H54 (cell line): ENCODE measurements at regions not wholly inside any gene's neighbourhood (a gene's known extent, or its start where the extent isn't known, plus 50 kb on each side); places are given as distances from the start of the nearest gene placed in this dataset.

Experiments used
- DNase-seq: peaks from one replicate; pipeline ENCODE4 v3.0.0; 2011; ENCODE audit warnings: low spot score, mixed read lengths; ENCODE audit not compliant: insufficient read length
- FAIRE-seq: peaks from 3 replicates; lab custom pipeline; 2011; peaks lifted over from hg19 to GRCh38; lab: Jason Lieb, UNC
- POLR2A ChIP-seq: IDR thresholded peaks from 2 replicates; pipeline ENCODE4 v1.6.1; 2011; ENCODE audit warnings: low read depth, mild to moderate bottlenecking, low read length

GRCh38 chr20:53878262-53879047 lies 191.9 kb downstream of the BCAS1 start:
- no peak for TF ChIP-seq POLR2A
- DNase-seq (no peak), FAIRE-seq (no peak)

- DNase-seq (no peak), FAIRE-seq (no peak)
- TF ChIP-seq POLR2A = no peak
Measured at GRCh38 chr20:53876956-53877355, 193.4 kb downstream of the BCAS1 start.

GRCh38 chr20:53876470-53876869 lies 193.9 kb downstream of the BCAS1 start:
- FAIRE-seq (no peak), DNase-seq (no peak)
- TF ChIP-seq POLR2A = no peak

DNA sequence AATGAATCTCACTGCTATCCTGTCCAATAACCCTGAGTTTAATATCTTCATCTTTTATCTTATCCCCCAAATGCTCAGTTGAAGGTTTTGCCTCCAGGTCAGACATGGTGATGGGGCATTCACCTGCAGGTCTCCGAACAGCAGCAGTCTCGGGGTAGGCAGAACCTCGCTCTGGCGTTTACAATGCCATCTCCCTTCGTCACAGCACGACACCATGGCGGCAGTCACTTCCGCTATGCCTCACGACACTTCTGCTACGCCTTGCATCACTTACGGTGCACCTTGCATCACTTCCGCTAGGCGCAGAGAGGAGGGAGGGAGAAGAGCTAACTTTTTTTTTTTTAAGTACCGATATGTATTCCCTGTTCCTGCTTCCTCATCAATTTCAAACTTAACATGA lies 194.9 kb downstream of the BCAS1 start:
- DNase-seq = no peak
- no peak for FAIRE-seq
- no peak for TF ChIP-seq POLR2A

DNA sequence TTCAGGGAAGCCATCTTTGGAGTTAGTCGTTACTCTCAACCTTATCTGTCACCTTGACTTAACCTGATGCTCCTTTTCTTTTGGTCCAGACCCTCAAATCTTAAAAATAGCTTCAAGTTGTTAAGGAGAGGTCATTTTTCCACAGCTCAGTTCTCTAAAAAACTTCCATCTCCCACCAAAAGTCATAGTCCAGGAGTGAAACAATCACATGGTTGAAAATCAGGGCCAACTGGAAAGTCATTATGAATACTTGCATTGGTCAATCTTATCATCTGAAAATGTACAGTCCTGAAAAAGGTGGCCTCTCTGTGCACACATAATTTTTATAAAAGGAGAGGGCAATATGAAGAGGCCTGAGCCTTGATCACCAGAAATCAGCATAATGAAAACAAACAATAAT lies 195.7 kb downstream of the BCAS1 start:
- FAIRE-seq = no peak
- no peak for TF ChIP-seq POLR2A
- no peak for DNase-seq

DNA sequence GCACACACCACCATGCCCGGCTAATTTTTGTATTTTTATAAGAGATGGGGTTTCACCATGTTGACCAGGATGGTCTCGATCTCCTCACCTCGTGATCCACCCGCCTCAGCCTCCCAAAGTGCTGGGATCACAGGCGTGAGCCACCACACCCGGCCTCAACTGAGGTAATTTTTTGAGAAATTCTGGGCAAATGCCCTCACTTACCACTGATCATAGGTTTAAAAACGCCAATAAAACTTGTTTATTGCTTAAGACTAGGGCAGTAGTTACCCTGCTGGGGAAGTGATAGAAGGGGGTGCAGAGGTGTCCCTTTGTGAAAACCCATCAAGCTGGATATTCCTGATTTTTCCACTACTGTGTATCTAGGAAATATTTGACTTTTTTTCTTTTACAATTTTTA lies 196.3 kb downstream of the BCAS1 start:
- FAIRE-seq (no peak), DNase-seq (no peak)
- no peak for TF ChIP-seq POLR2A

- DNase-seq = no peak
- no peak for FAIRE-seq
- TF ChIP-seq POLR2A = no peak
Measured at GRCh38 chr20:53873230-53873604, 197.2 kb downstream of the BCAS1 start.

DNA sequence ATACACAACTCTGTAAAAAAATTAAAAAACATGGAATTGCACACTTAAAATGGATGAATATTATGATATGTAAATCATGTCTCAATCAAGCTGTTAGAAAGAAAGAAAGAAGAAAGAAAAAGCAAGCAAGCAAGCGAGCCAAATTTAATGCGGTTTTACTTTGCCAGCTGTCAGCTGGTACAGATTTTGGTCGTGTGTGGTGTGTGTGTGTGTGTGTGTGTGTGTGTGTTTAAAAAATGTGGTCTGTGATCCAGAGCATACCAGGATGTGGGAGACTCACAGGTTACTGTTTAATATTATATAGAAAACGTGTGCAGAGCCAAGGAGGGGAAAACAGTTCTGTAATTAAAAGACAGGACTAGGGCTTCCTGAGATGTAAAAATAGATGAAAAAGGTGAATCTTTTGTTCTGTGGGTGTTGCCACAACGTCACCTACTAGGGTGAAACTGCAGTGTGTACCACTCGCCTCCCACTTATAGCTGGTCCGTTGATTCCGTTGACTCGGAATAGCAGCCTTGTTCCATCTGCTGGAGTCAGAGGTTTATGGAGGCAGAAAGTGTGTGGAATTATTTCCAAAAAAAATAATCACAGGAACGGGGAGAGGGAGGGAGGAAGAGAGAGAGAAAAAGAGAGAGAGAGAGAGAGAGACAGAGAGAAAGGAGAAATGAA lies 197.7 kb downstream of the BCAS1 start:
- TF ChIP-seq POLR2A = no peak
- FAIRE-seq = no peak
- DNase-seq = no peak

- FAIRE-seq (no peak), DNase-seq (no peak)
- no peak for TF ChIP-seq POLR2A
Measured at GRCh38 chr20:53872081-53872541, 198.3 kb downstream of the BCAS1 start.

GRCh38 chr20:53871541-53871940 lies 198.9 kb downstream of the BCAS1 start:
- no peak for FAIRE-seq
- DNase-seq = no peak
- no peak for TF ChIP-seq POLR2A

- no peak for FAIRE-seq
- no peak for TF ChIP-seq POLR2A
Measured at GRCh38 chr20:53870426-53871315, 199.7 kb downstream of the BCAS1 start.

DNA sequence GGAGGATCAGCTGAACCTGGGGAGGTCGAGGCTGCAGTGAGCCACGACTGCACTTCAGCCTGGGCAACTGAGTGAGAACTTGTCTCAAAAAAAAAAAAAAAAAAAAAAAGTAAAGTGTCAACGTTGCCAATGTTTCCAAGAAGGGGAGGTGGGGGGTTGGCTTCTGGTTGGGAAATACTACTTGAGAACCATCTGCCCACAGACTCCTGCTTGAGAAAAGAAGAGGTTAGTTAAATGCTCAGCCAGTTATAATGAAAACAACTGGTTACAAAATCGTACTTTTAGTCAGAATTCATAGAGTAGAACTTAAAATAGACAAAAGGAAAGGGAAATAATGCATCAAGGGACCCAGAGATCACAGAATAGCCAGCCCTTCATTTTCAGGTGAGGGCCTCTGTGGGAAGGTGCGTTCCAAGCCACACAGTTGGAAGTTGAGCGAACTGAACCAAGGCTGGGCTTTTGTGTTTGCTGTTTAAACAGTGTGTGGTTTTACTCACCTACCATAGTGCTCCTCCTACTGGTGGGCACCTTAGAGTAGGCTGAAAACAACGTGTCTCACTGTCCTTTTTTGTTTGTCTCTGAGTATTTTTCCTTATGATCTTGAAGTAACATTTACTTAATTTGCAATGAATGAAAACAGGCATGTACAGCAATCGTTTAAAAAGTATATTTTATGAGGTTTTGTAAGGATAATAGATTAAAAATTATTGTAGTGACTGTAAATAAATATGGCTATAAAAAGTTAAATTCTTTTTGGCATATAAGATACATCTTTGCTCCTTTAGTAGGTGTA lies 200.7 kb downstream of the BCAS1 start:
- FAIRE-seq (peak; percentile 50), DNase-seq (no peak)
- no peak for TF ChIP-seq POLR2A

More at GRCh38 chr20:53870426-53871315, 199.7 kb downstream of the BCAS1 start:
- DNase-seq = no peak

DNA sequence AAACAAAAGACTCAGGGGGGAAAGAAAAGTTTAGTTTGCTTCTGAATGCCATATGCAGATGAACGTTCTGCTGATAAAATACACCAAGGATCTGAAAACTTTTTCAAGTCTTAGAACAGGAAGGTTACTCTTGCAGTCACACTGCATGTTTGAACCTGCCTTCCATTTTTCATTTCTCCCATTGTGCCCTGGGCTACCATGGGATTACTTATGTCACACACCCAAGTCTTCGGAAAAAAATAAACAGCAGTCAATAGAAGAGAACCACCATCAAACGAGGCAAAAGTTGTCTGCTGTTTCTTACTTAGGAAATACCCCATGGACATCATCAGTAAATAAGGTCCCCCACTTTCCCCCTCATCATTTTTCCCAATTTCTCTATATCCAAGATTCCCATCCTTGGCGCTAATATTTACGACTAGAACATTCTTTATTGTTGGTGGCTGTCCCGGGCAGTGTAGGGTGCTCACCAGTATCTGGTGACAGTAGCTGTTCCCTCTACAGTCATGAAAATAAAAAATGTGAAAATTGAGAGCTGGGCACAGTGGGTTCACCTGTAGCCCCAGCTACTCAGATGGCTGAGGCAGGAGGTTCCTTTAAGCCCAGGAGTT lies 202.5 kb downstream of the BCAS1 start:
- no peak for FAIRE-seq
- no peak for DNase-seq
- TF ChIP-seq POLR2A = no peak
